ENCODE measurements at regions not wholly inside any gene's neighbourhood (a gene's known extent, or its start where the extent isn't known, plus 50 kb on each side); places are given as distances from the start of the nearest gene placed in this dataset.

DNA sequence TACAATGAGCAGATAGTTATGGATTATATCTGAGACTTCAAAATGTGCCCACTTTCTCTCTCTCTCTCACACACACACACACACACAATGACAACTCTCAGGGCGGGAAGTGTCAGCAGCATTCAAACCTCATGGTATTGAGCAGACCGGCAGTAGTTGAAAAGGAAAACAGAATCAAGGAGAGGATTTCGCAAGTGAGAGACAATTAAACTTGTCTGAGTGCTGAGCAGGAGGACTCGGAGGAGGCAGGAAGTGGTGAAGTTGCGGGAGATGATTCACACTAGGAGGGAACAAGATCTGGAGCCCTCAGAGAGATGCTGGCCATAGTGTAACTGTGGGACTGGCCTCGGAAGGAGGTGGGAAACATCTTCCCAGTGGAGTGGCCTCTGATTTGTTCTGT lies 353.1 kb downstream of the EFNB2 start:
- TF ChIP-seq POLR2AphosphoS5 (IDR thresholded peaks at IDR 0.05; ENCODE audit: low read depth, low read length), result no peak
- no peak for TF ChIP-seq POLR2A (IDR thresholded peaks at IDR 0.05; ENCODE audit: low read depth, low read length)
- no peak for TF ChIP-seq TAF1 (IDR thresholded peaks at IDR 0.05; ENCODE audit: borderline replicate concordance, low read depth, low read length)

Measured in GM12892 (cell line).